Kidney (tissue), 13 donors: ENCODE measurements at regions not wholly inside any gene's neighbourhood (a gene's known extent, or its start where the extent isn't known, plus 50 kb on each side); places are given as distances from the start of the nearest gene placed in this dataset.

Experiments used
- DNase-seq, 5 donors: peaks; one replicate each; pipeline ENCODE4 v3.0.0-alpha.2; 2013 to 2020
- FAIRE-seq: peaks from 2 replicates; lab custom pipeline; 2012; peaks lifted over from hg19 to GRCh38; lab: Jason Lieb, UNC
- H3K27ac ChIP-seq, 2 donors: one replicate each; pipeline ENCODE4 v1.7.0; 2013; ENCODE audit warnings: low read depth in 2 of 2, low read length in 2 of 2, inconsistent platforms in 1 of 2
- H3K27me3 ChIP-seq: one replicate; pipeline ENCODE4 v1.7.1; 2013; ENCODE audit warnings: low read length, inconsistent platforms; ENCODE audit not compliant: control insufficient read depth, insufficient read depth
- H3K36me3 ChIP-seq, 3 donors: one replicate each; pipeline versions ENCODE4 v1.7.0 to v1.7.1; 2013; ENCODE audit warnings: low read length in 3 of 3, control low read depth in 1 of 3, inconsistent platforms in 1 of 3; ENCODE audit not compliant: insufficient read depth in 3 of 3, control insufficient read depth in 2 of 3
- H3K4me1 ChIP-seq, 3 donors: one replicate each; pipeline versions ENCODE4 v1.7.0 to v1.7.1; 2013; ENCODE audit warnings: low read length in 3 of 3, inconsistent platforms in 1 of 3, low read depth in 1 of 3; ENCODE audit not compliant: control insufficient read depth in 2 of 3, insufficient read depth in 2 of 3
- H3K4me3 ChIP-seq, 3 donors: one replicate each; pipeline versions ENCODE4 v1.7.0 to v1.8.1; 2013; ENCODE audit warnings: low read length in 3 of 3, control low read depth in 1 of 3, inconsistent platforms in 1 of 3
- H3K9ac ChIP-seq, 3 donors: one replicate each; pipeline versions ENCODE4 v1.7.0 to v1.7.1; 2013; ENCODE audit warnings: low read length in 3 of 3, control low read depth in 1 of 3, inconsistent platforms in 1 of 3
- H3K9me3 ChIP-seq, 3 donors: one replicate each; pipeline versions ENCODE4 v1.7.0 to v1.7.1; 2013; ENCODE audit warnings: low read length in 3 of 3, control low read depth in 1 of 3, inconsistent platforms in 1 of 3; ENCODE audit not compliant: control insufficient read depth in 2 of 3, insufficient read depth in 1 of 3
- intact Hi-C: fragments of 100-400 bp; cut with DNase I; formaldehyde crosslinking; loops from one replicate; pipeline ENCODE4 v1.11.1; 2022
- TF ChIP-seq, protein P1 (sequence below): IDR thresholded peaks from 3 replicates; pipeline ENCODE4 v1.5.1; 2012; ENCODE audit warnings: mild to moderate bottlenecking, moderate library complexity, borderline replicate concordance; ENCODE audit not compliant: insufficient read depth; ENCODE audit errors: extremely low read depth
- donor health status: control.
- donor health status: control.
- donor health status: control.
- donor health status: control.
- donor health status: control.
- donor health status: DM: yes; HTN: yes; CAD: no.
- donor health status: Normal renal cell carcinoma (clear cell type).

DNA sequence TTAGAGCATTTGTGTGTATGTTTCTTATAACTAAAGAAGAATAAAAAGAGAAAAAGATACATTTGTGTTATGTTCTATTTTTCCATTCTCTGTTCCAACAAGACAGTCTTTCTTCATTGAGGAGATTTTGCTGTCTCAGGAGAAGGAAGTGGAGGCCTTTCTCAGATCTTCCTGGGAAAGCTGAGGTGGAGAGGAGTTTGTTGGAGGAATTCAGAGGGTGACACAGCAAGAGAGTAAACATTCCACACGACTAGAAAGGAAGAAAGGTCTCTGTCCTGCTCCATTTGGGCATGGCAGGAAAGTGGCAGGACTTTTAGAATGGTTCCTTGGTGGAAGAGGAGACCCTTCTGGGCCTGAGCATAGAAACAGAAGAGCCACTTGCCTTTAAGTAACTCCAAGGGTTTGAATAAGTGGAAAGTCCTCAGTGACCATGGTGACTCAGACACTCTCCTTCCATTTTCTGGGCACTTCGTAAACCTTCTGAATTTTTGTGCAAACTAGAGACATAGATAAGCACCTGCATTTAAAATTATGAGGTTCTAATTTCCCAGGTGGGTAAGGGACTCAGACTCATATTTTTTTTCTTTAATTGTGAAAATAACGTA, 52.3 kb upstream of the COL5A2 start:
- Histone ChIP-seq H3K9ac (no peak overlapping the region), H3K27ac (no peak overlapping the region), H3K27me3 (no peaks in the 10 kb centered on the region), H3K9me3 (no peaks in the 10 kb centered on the region), H3K4me3 (no peak overlapping the region), H3K36me3 (no peaks in the 10 kb centered on the region), H3K4me1 (no peaks in the 10 kb centered on the region)
- DNase-seq, result no peak
- intact Hi-C loops, result no loop called here
- TF ChIP-seq, protein P1, sequence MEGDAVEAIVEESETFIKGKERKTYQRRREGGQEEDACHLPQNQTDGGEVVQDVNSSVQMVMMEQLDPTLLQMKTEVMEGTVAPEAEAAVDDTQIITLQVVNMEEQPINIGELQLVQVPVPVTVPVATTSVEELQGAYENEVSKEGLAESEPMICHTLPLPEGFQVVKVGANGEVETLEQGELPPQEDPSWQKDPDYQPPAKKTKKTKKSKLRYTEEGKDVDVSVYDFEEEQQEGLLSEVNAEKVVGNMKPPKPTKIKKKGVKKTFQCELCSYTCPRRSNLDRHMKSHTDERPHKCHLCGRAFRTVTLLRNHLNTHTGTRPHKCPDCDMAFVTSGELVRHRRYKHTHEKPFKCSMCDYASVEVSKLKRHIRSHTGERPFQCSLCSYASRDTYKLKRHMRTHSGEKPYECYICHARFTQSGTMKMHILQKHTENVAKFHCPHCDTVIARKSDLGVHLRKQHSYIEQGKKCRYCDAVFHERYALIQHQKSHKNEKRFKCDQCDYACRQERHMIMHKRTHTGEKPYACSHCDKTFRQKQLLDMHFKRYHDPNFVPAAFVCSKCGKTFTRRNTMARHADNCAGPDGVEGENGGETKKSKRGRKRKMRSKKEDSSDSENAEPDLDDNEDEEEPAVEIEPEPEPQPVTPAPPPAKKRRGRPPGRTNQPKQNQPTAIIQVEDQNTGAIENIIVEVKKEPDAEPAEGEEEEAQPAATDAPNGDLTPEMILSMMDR, result no peak
- no peak for FAIRE-seq

DNA sequence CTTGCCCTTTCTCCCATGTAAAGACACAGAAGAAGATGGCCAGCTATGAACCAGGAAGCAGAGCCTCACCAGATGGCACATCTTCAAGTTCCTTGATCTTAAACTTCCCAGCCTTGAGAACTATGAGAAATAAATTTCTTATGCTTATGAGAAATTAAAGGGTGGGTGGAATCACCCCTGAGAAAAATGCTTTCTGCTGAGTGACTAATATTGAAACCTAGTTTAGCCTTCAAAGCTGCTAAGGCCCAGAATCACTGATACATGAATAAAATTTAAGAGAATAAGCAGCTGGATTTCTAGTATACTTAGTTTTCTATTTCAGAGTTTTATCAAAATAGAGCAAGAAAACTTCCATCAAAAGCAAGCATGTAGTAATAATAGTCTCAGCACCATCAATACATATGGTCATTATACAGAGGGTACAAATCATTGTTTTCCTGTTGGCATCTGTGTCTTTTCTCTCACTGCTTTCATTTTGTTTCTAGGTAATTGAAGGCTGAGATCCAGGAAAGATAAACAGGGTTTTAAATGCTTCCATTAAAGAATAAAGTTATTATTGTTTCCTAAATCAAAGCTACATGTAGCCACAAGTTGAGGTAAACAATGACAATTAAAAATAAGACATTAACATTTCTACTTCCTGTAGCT, 53.3 kb upstream of the COL5A2 start:
- intact Hi-C loops, result no loop called here
- Histone ChIP-seq H3K4me1 (no peaks in the 10 kb centered on the region), H3K36me3 (no peaks in the 10 kb centered on the region), H3K27ac (no peak overlapping the region), H3K9ac (no peak overlapping the region), H3K27me3 (no peaks in the 10 kb centered on the region), H3K9me3 (no peaks in the 10 kb centered on the region), H3K4me3 (no peak overlapping the region)
- DNase-seq, result no peak
- FAIRE-seq, result no peak
- TF ChIP-seq, protein P1, result no peak

DNA sequence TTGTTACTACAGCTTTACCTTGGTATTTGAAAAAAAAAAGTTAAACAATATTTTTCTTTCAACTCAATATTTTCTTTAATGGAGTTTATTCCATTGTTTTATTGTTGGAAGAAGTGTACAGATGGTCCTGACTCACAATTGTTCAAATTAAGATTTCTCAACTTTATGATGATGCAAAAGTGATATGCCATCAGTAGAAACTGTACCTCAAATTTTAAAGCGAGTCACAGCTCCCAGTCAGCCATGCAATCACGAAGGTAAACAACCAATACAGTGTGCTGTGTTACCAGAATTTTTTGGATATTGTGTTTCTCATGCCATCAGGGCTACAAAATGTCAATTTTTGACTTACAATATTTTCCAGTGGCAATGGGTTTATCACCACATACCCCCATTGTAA, 54.0 kb upstream of the COL5A2 start:
- no peak overlapping the region for H3K4me3 ChIP-seq
- DNase-seq (no peak), FAIRE-seq (no peak)
- H3K27ac ChIP-seq, result no peak overlapping the region
- H3K4me1 ChIP-seq, result no peaks in the 10 kb centered on the region
- H3K9ac ChIP-seq, result no peak overlapping the region
- intact Hi-C loops, result no loop called here
- H3K36me3 ChIP-seq, result no peaks in the 10 kb centered on the region
- no peaks in the 10 kb centered on the region for H3K9me3 ChIP-seq
- TF ChIP-seq, protein P1, result no peak
- H3K27me3 ChIP-seq, result no peaks in the 10 kb centered on the region

DNA sequence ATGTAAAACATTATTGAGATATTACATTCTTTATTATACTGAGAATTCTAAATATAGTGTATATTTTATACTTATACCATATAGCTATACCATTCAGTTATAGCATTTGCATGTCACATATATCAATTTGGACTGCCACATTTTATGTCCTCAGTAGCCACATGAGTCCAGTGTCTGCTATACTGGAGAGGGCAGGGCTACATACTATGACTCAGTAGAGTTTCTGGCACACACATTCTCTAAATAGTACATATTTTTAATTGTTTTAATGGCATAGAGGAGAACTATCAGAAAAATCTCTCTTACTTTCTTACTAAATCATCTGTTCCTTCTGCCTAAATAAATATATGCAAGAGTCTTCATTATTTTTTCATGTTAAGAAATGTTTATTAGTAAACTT, 55.4 kb upstream of the COL5A2 start:
- TF ChIP-seq, protein P1, result no peak
- H3K9me3 ChIP-seq, result no peaks in the 10 kb centered on the region
- H3K27ac ChIP-seq, result no peak overlapping the region
- intact Hi-C loops, result no loop called here
- FAIRE-seq (no peak), DNase-seq (no peak)
- H3K27me3 ChIP-seq, result no peaks in the 10 kb centered on the region
- no peaks in the 10 kb centered on the region for H3K4me1 ChIP-seq
- no peak overlapping the region for H3K9ac ChIP-seq
- no peak overlapping the region for H3K4me3 ChIP-seq
- no peaks in the 10 kb centered on the region for H3K36me3 ChIP-seq
